ENCODE measurements at regions not wholly inside any gene's neighbourhood (a gene's known extent, or its start where the extent isn't known, plus 50 kb on each side); places are given as distances from the start of the nearest gene placed in this dataset.
"Not testable (repeated sequence)": the region's sequence is repeated elsewhere in the genome, so short reads cannot be mapped to it uniquely, and the experiment has no call there.

DNA sequence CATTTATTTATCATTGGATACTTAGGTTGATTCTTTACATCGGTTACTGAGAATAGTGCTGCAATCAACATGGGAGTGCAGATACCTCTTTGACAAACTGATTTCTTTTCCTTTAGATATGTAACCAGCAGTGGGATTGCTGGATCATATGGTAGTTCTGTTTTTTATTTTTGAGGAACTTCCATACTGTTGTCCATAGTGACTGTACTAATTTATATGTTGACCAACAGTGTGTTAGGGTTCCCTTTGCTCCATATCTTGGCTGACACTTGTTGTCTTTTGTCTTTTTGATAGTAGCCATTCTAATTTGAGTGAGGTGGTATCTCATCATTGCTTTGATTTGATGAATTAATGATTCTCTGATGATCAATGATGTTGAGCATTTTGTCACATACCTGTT is 137.3 kb upstream of the PITX1 start:
- ATAC-seq = no peak

DNA sequence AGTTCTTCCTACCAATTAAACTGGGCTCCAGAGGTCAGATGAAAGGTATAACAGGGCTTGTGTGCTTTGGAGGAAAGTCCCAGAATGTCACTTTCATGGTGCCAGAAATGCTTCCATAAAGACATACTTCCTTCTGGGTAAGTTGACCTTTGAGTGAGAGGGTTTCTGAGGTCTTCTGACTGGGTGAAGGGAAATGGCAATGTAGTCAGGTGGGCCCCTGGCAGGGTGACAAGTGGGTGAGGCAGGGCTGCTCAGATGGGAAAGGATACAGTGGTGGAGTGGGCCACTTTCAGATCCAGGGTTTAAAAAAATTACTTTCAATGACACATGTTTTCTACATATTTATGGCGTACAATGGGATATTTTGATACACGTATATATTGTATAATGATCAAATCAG is 136.5 kb upstream of the PITX1 start:
- no peak for FAIRE-seq
- no peak for DNase-seq
- 59% methylated on average over 2 of the region's 2 CpGs for WGBS, 2 donors
- Histone ChIP-seq H3K9me3 (no peaks in the 10 kb centered on the region), H3K27ac (no peak overlapping the region), H3K4me1 (no peaks in the 10 kb centered on the region), H3K36me3 (no peaks in the 10 kb centered on the region), H3K4me3 (no peak overlapping the region), H3K27me3 (no peaks in the 10 kb centered on the region)
- no peak for ATAC-seq
- TF ChIP-seq CTCF (IDR thresholded peaks at IDR 0.05) = no peak
- intact Hi-C loops (cut with DNase I) = no loop called here

More for the DNA sequence above, 137.3 kb upstream of the PITX1 start:
- Histone ChIP-seq H3K4me3 (no peak overlapping the region), H3K27me3 (no peaks in the 10 kb centered on the region), H3K4me1 (no peaks in the 10 kb centered on the region), H3K27ac (no peak overlapping the region), H3K9me3 (no peaks in the 10 kb centered on the region), H3K36me3 (no peaks in the 10 kb centered on the region)
- 82 to 89% methylated on average over 1 of the region's 1 CpG for WGBS, 2 donors
- FAIRE-seq (no peak), DNase-seq (no peak)
- intact Hi-C loops (cut with DNase I) = no loop called here
- no peak for TF ChIP-seq CTCF (IDR thresholded peaks at IDR 0.05)

GRCh38 chr5:135169753-135170152 is 135.7 kb upstream of the PITX1 start:
- no peaks in the 10 kb centered on the region for H3K27me3 ChIP-seq
- 23 to 36% methylated on average over 2 of the region's 2 CpGs for WGBS, 2 donors

GRCh38 chr5:135167634-135168033 is 133.6 kb upstream of the PITX1 start:
- Histone ChIP-seq H3K36me3 (no peaks in the 10 kb centered on the region), H3K27ac (no peak overlapping the region), H3K4me1 (no peaks in the 10 kb centered on the region), H3K9me3 (no peaks in the 10 kb centered on the region), H3K27me3 (no peaks in the 10 kb centered on the region), H3K4me3 (no peak overlapping the region)
- intact Hi-C loops (cut with DNase I) = no loop called here
- DNase-seq (no peak), FAIRE-seq (no peak), ATAC-seq (no peak)
- no peak for TF ChIP-seq CTCF (IDR thresholded peaks at IDR 0.05)
- WGBS, 2 donors = 44 to 50% methylated on average over 4 of the region's 4 CpGs

More at GRCh38 chr5:135169753-135170152, 135.7 kb upstream of the PITX1 start:
- intact Hi-C loops (cut with DNase I) = no loop called here
- no peaks in the 10 kb centered on the region for H3K36me3 ChIP-seq
- ATAC-seq (no peak), DNase-seq (no peak), FAIRE-seq (no peak)
- no peak for TF ChIP-seq CTCF (IDR thresholded peaks at IDR 0.05)
- no peaks in the 10 kb centered on the region for H3K4me1 ChIP-seq
- no peaks in the 10 kb centered on the region for H3K9me3 ChIP-seq
- no peak overlapping the region for H3K27ac ChIP-seq
- no peak overlapping the region for H3K4me3 ChIP-seq

DNA sequence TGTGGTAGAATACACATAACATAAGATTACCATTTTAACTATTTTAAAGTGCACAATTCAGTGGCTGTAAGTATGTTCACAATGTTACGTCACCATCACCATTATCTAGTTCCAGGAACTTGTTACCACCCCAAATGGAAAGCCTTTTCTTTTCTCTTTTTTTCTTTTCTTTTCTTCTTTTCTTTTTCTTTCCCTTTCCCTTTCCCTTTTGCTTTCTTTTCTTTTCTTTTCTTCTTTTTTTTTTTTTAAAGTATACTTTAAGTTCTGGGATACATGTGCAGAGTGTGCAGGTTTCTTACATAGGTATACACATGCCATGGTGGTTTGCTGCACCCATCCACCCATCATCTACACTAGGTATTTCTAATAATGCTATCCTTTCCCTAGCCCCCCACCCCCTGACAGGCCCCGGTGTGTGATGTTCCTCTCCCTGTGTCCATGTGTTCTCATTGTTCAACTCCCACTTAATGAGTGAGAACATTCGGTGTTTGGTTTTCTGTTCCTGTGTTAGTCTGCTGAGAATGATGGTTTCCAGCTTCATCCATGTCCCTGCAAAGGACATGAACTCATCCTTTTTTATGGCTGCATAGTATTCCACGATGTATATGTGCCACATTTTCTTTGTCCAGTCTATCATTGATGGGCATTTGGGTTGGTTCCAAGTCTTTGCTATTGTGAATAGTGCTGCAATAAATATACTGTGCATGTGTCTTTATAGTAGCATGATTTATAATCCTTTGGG is 131.0 kb upstream of the PITX1 start:
- H3K4me1 ChIP-seq; FAIRE-seq; H3K27me3 ChIP-seq; H3K4me3 ChIP-seq; intact Hi-C loops (cut with DNase I); H3K9me3 ChIP-seq; ATAC-seq; H3K36me3 ChIP-seq; H3K27ac ChIP-seq; DNase-seq: not testable (repeated sequence)
- 79 to 80% methylated on average over 4 of the region's 4 CpGs for WGBS, 2 donors

Data from pancreas (tissue), 10 donors.